A673 (cell line): ENCODE measurements at regions not wholly inside any gene's neighbourhood (a gene's known extent, or its start where the extent isn't known, plus 50 kb on each side); places are given as distances from the start of the nearest gene placed in this dataset.

Experiments
- CTCF ChIP-seq: fragments of 300-800, 200-600 bp; sonication (generic); conservative IDR thresholded peaks from 2 replicates; pipeline ENCODE4 v1.5.1; 2017; ENCODE audit warnings: low read depth, mild to moderate bottlenecking, antibody characterized with exemption, low read length, moderate library complexity, mixed read lengths
- EZH2 ChIP-seq: fragments of 200-600 bp; sonication (generic); IDR thresholded peaks from 2 replicates; pipeline ENCODE4 v1.6.1; 2017; ENCODE audit warnings: borderline replicate concordance, low read depth, mild to moderate bottlenecking, mixed read lengths, antibody characterized with exemption, low read length; ENCODE audit not compliant: poor library complexity, severe bottlenecking

GRCh38 chr14:65219353-65219752 is 117.0 kb upstream of the MAX start:
- TF ChIP-seq CTCF (no peak), EZH2 (no peak)
